Karpas-422 (cell line): ENCODE measurements at regions not wholly inside any gene's neighbourhood (a gene's known extent, or its start where the extent isn't known, plus 50 kb on each side); places are given as distances from the start of the nearest gene placed in this dataset.

Experiments used
- DNase-seq: peaks from one replicate; pipeline ENCODE4 v3.0.0-alpha.2; 2015
- H2AFZ ChIP-seq: fragments of 200-600 bp; sonication (generic); 2 replicates; pipeline ENCODE4 v1.6.1; 2014; ENCODE audit warnings: antibody characterized with exemption, low read length, mixed read lengths
- H3K27ac ChIP-seq: fragments of 200-600 bp; sonication (generic); 2 replicates; pipeline ENCODE4 v1.5.1; 2014; ENCODE audit warnings: mild to moderate bottlenecking, low read length, moderate library complexity
- H3K27me3 ChIP-seq: fragments of 200-600 bp; sonication (generic); 2 replicates; pipeline ENCODE4 v1.6.1; 2014; ENCODE audit warnings: low read length, mixed read lengths
- H3K36me3 ChIP-seq: fragments of 200-600 bp; sonication (generic); 2 replicates; pipeline ENCODE4 v1.6.1; 2014; ENCODE audit warnings: low read length, mixed read lengths; ENCODE audit not compliant: insufficient read depth
- H3K4me1 ChIP-seq: fragments of 200-600 bp; sonication (generic); 2 replicates; pipeline ENCODE4 v1.6.1; 2014; ENCODE audit warnings: mild to moderate bottlenecking, low read length, mixed read lengths
- H3K4me2 ChIP-seq: fragments of 200-600 bp; sonication (generic); 2 replicates; pipeline ENCODE4 v1.6.1; 2014; ENCODE audit warnings: low read length, low read depth, mild to moderate bottlenecking; ENCODE audit not compliant: poor library complexity, severe bottlenecking
- H3K4me3 ChIP-seq: fragments of 200-600 bp; sonication (generic); 2 replicates; pipeline ENCODE4 v1.5.1; 2014; ENCODE audit warnings: mild to moderate bottlenecking, antibody characterized with exemption, low read length, mixed read lengths
- H3K79me2 ChIP-seq: fragments of 200-600 bp; sonication (generic); 2 replicates; pipeline ENCODE4 v1.6.1; 2014; ENCODE audit warnings: mild to moderate bottlenecking, low read length, mixed read lengths
- H3K9ac ChIP-seq: fragments of 200-600 bp; sonication (generic); 2 replicates; pipeline ENCODE4 v1.6.0; 2014; ENCODE audit warnings: low read length
- H3K9me2 ChIP-seq: fragments of 200-600 bp; sonication (generic), shearing (Covaris generic); replicated peaks from 2 replicates; pipeline ENCODE4 v1.6.0; 2014; ENCODE audit warnings: mild to moderate bottlenecking, low read length, moderate library complexity; ENCODE audit not compliant: insufficient read depth
- H3K9me3 ChIP-seq: fragments of 300-700, 200-600 bp; sonication (generic); 2 replicates; pipeline ENCODE4 v1.6.1; 2014; ENCODE audit warnings: low read length, mixed read lengths
- H4K20me1 ChIP-seq: fragments of 200-600 bp; sonication (generic); 2 replicates; pipeline ENCODE4 v1.6.1; 2014; ENCODE audit warnings: mild to moderate bottlenecking, antibody characterized with exemption, low read length, low read depth; ENCODE audit not compliant: insufficient read depth

GRCh38 chr12:42790761-42791151 is 201.2 kb upstream of the PRICKLE1 start:
- Histone ChIP-seq H3K9ac (no peak overlapping the region), H3K4me2 (no peak overlapping the region), H3K9me3 (no peaks in the 10 kb centered on the region), H4K20me1 (no peaks in the 10 kb centered on the region), H3K4me3 (no peak overlapping the region), H3K4me1 (no peaks in the 10 kb centered on the region), H3K36me3 (no peaks in the 10 kb centered on the region), H3K79me2 (no peaks in the 10 kb centered on the region), H2AFZ (no peak overlapping the region), H3K9me2 (no peaks in the 10 kb centered on the region), H3K27me3 (no peaks in the 10 kb centered on the region), H3K27ac (no peak overlapping the region)
- DNase-seq: no peak

DNA sequence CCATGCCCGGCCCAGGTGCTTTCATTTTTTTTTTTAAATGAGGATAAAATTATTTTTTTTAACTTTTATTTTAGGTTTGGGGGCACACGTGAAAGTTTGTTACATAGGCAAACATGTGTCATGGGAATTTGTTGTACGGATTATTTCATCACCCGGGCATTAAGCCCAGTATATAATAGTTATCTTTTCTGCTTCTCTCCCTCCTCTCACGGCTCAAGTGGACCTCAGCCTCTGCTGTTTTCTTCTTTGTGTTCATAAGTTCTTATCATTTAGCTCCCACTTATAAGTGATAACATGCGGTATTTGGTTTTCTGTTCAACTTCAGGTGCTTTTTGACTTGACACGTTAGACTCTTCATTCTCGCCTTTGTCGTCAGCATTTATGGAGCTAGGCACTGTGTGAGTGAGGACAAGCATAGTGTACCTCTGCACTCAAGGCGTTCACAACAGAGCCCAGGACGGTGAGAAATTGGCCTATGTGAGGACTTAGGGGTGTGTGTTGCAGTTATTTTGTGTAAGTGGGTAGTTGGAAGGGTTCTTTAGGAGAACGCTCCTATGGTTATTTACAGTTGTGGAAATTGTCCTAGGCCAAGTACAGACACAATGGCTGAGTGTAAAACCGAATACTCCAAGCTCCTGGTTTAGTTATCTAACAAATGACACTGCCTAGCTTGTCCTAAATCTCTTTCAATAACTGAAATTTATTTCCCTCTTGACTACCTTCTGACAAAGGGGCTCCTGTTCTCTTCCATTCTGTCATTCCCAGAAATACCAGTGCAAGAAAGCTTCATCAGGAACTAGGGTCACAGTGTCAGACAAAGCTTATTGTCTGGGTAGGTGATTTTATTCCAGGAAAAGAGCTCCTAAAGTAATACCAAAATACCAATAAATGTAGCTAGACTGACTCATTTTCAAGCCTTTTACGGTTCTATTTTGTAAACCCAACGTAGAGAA is 200.5 kb upstream of the PRICKLE1 start:
- no peak overlapping the region for H3K9ac ChIP-seq
- no peaks in the 10 kb centered on the region for H3K9me2 ChIP-seq
- DNase-seq: no peak
- no peaks in the 10 kb centered on the region for H3K27me3 ChIP-seq
- H3K79me2 ChIP-seq: no peaks in the 10 kb centered on the region
- H3K27ac ChIP-seq: no peak overlapping the region
- H2AFZ ChIP-seq: no peak overlapping the region
- no peaks in the 10 kb centered on the region for H3K36me3 ChIP-seq
- H3K4me2 ChIP-seq: no peak overlapping the region
- H3K4me1 ChIP-seq: no peaks in the 10 kb centered on the region
- H3K9me3 ChIP-seq: no peaks in the 10 kb centered on the region
- no peaks in the 10 kb centered on the region for H4K20me1 ChIP-seq
- H3K4me3 ChIP-seq: no peak overlapping the region

- Histone ChIP-seq H3K4me3 (no peak overlapping the region), H3K4me1 (no peaks in the 10 kb centered on the region), H3K79me2 (no peaks in the 10 kb centered on the region), H2AFZ (no peak overlapping the region), H3K36me3 (no peaks in the 10 kb centered on the region), H3K27me3 (no peaks in the 10 kb centered on the region), H3K9me2 (no peaks in the 10 kb centered on the region), H3K9ac (no peak overlapping the region), H3K4me2 (no peak overlapping the region), H3K27ac (no peak overlapping the region), H4K20me1 (no peaks in the 10 kb centered on the region), H3K9me3 (no peaks in the 10 kb centered on the region)
- no peak for DNase-seq
These were observed 197.0 kb upstream of the PRICKLE1 start for GRCh38 chr12:42786400-42787148.

- Histone ChIP-seq H3K9me3 (no peaks in the 10 kb centered on the region), H4K20me1 (no peaks in the 10 kb centered on the region), H3K9ac (no peak overlapping the region), H2AFZ (no peak overlapping the region), H3K79me2 (no peaks in the 10 kb centered on the region), H3K4me1 (no peaks in the 10 kb centered on the region), H3K9me2 (no peaks in the 10 kb centered on the region), H3K27me3 (no peaks in the 10 kb centered on the region), H3K27ac (no peak overlapping the region), H3K36me3 (no peaks in the 10 kb centered on the region), H3K4me3 (no peak overlapping the region), H3K4me2 (no peak overlapping the region)
- no peak for DNase-seq
These were observed 196.4 kb upstream of the PRICKLE1 start for GRCh38 chr12:42785944-42786343.

GRCh38 chr12:42780671-42781070 is 191.1 kb upstream of the PRICKLE1 start:
- H3K9me2 ChIP-seq: no peaks in the 10 kb centered on the region
- H3K27me3 ChIP-seq: no peaks in the 10 kb centered on the region
- no peak overlapping the region for H3K9ac ChIP-seq
- no peaks in the 10 kb centered on the region for H3K9me3 ChIP-seq
- no peak for DNase-seq
- no peak overlapping the region for H3K27ac ChIP-seq
- no peak overlapping the region for H2AFZ ChIP-seq
- H3K4me2 ChIP-seq: no peak overlapping the region
- H3K4me1 ChIP-seq: no peaks in the 10 kb centered on the region
- H3K36me3 ChIP-seq: no peaks in the 10 kb centered on the region
- no peak overlapping the region for H3K4me3 ChIP-seq
- no peaks in the 10 kb centered on the region for H3K79me2 ChIP-seq
- no peaks in the 10 kb centered on the region for H4K20me1 ChIP-seq

GRCh38 chr12:42779186-42779859 is 189.8 kb upstream of the PRICKLE1 start:
- no peaks in the 10 kb centered on the region for H3K9me2 ChIP-seq
- H3K9ac ChIP-seq: no peak overlapping the region
- no peak for DNase-seq
- H3K27me3 ChIP-seq: no peaks in the 10 kb centered on the region
- H3K36me3 ChIP-seq: no peaks in the 10 kb centered on the region
- no peaks in the 10 kb centered on the region for H4K20me1 ChIP-seq
- no peak overlapping the region for H2AFZ ChIP-seq
- H3K4me1 ChIP-seq: no peaks in the 10 kb centered on the region
- no peaks in the 10 kb centered on the region for H3K79me2 ChIP-seq
- no peak overlapping the region for H3K4me2 ChIP-seq
- no peak overlapping the region for H3K4me3 ChIP-seq
- H3K9me3 ChIP-seq: no peaks in the 10 kb centered on the region
- no peak overlapping the region for H3K27ac ChIP-seq

GRCh38 chr12:42776396-42776795 is 186.8 kb upstream of the PRICKLE1 start:
- Histone ChIP-seq H3K27me3 (no peaks in the 10 kb centered on the region), H3K4me3 (no peak overlapping the region), H3K9me3 (no peaks in the 10 kb centered on the region), H3K4me2 (no peak overlapping the region), H3K36me3 (no peaks in the 10 kb centered on the region), H3K4me1 (no peaks in the 10 kb centered on the region), H3K9ac (no peak overlapping the region), H3K9me2 (no peaks in the 10 kb centered on the region), H3K27ac (no peak overlapping the region), H2AFZ (no peak overlapping the region), H3K79me2 (no peaks in the 10 kb centered on the region), H4K20me1 (no peaks in the 10 kb centered on the region)
- no peak for DNase-seq

- Histone ChIP-seq H3K9me3 (no peaks in the 10 kb centered on the region), H4K20me1 (no peaks in the 10 kb centered on the region), H3K79me2 (no peaks in the 10 kb centered on the region), H2AFZ (no peak overlapping the region), H3K9me2 (no peaks in the 10 kb centered on the region), H3K36me3 (no peaks in the 10 kb centered on the region), H3K27me3 (no peaks in the 10 kb centered on the region), H3K4me2 (no peak overlapping the region), H3K9ac (no peak overlapping the region), H3K4me1 (no peaks in the 10 kb centered on the region), H3K4me3 (no peak overlapping the region), H3K27ac (no peak overlapping the region)
- no peak for DNase-seq
These were observed 184.7 kb upstream of the PRICKLE1 start for GRCh38 chr12:42774238-42774637.
